ENCODE measurements at regions not wholly inside any gene's neighbourhood (a gene's known extent, or its start where the extent isn't known, plus 50 kb on each side); places are given as distances from the start of the nearest gene placed in this dataset.

- ATAC-seq (no peak), DNase-seq (no peak)
- intact Hi-C loops (cut with DNase I, micrococcal nuclease) = no loop called here
These were observed 110.0 kb upstream of the RPS23 start for GRCh38 chr5:82388181-82388580.

DNA sequence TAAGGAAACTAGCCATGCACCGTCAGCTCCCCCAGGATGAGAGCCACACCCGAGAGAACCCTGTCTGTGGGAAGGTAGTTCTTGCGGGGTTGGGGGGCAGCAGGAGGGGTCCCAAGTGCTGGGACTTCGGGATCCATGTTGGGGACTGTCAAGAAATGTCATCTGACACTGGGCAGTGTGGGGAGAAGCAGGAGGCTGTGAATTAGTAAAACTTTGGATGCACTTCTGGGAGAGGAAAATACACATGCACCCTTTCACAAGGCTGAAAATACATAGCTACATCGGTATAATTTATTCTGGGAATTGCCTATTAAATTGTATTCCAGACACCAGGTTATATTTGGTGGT lies 109.6 kb upstream of the RPS23 start:
- DNase-seq = no peak
- intact Hi-C loops (cut with DNase I, micrococcal nuclease) = no loop called here
- no peak for ATAC-seq

GRCh38 chr5:82387001-82387818 lies 109.1 kb upstream of the RPS23 start:
- ATAC-seq (peak; percentile 24), DNase-seq (no peak)
- intact Hi-C loops (cut with DNase I, micrococcal nuclease) = no loop called here

DNA sequence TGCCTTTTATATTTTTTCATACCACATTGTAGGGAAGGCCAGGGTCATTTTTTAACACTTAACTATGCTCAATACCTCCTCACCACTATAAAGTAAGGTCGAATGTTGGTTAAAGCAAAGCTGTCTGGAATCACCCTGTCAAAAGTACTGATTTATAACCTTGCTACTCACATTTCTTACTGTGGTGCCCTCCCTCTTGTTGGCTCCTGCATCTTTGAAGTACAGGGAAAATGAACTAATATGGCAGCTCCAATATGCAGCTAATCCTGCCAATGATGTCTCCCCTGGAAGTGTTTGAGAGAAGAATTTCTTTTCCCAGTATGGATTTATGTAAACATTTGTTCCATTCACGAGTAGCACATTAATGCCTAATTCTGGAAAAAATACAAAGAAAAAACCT lies 108.4 kb upstream of the RPS23 start:
- intact Hi-C loops (cut with DNase I, micrococcal nuclease) = no loop called here
- DNase-seq (no peak), ATAC-seq (no peak)

- DNase-seq (no peak), ATAC-seq (no peak)
- intact Hi-C loops (cut with DNase I, micrococcal nuclease) = no loop called here
These were observed 106.0 kb upstream of the RPS23 start for GRCh38 chr5:82384034-82384750.

GRCh38 chr5:82381591-82381990 lies 103.4 kb upstream of the RPS23 start:
- intact Hi-C loops (cut with DNase I, micrococcal nuclease) = no loop called here
- ATAC-seq (no peak), DNase-seq (no peak)

GRCh38 chr5:82376307-82376706 lies 98.2 kb upstream of the RPS23 start:
- intact Hi-C loops (cut with DNase I, micrococcal nuclease) = no loop called here
- no peak for ATAC-seq
- DNase-seq = no peak

DNA sequence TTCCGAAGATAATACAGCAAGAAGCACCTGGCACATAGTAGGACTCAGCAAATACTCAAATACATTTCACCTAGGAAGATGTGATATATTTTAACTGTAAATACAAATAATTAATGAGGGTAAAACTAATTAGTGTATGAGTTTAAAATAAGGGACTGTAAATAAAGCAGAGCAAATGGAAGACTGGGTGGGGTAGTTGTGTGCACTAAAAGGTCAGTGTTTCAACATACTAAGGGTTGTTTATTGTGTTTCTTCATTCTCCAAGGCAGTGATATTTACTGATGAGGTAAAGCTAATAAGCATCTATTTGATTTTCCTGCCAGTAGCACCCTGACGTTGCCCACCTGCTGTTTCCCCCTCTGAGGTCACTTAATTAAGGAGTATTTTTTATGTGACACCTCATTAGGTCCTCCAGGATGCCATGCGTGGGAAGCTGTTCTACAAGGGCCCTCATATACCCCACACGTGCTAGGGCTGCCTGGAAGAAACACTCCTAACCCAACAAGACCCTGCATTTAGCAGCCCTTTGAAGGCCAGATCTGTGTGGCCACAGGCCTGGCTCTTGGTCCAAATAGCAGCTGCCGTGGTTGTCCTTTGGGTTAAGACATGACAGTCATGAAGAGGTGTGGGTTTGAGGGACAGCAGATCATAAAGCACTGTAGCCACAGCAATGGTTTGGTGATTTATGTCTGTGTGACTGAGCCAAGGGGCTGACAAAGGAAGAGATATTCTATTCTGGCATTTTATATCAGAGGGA lies 97.5 kb upstream of the RPS23 start:
- DNase-seq = no peak
- intact Hi-C loops (cut with DNase I, micrococcal nuclease) = no loop called here
- ATAC-seq = no peak

DNA sequence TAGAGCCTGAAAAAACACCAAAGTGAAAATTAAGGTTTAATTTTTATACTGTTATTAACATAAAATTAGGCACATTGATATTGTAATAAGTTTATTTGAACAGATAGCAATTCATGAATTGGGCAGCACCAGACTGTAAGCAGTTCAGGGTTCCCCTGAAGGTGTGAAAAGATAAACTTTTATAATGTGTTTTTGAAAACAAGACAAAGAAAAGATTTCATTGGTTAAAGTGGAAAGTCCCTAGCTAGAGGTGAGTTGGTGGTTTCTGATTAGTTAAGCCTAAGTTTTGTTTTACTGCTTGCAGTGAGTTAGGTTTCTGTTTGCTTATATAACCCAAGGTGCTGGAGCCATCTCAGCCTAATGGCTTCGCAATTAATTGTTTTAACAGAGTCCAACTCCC lies 96.5 kb upstream of the RPS23 start:
- no peak for DNase-seq
- no peak for ATAC-seq
- intact Hi-C loops (cut with DNase I, micrococcal nuclease) = no loop called here

DNA sequence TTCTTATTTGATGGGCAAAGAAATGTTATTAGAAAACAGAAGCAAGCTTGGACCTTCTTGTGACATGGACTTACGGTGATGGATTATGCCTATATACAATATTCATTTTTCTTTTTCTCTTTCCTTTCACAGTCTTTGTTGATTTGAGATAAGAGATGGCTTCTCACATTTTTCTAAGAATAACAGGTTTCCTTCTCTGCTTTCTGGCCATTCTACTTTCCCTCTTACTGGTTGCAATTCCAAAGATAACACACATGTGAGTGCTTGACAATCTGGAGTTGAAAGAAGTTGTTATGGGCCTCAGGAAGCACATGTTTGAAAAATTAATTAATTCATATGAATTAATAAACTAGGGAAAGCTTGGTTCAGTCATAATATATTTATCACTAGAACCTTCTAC lies 89.8 kb upstream of the RPS23 start:
- no peak for ATAC-seq
- intact Hi-C loops (cut with DNase I, micrococcal nuclease) = no loop called here
- no peak for DNase-seq

DNA sequence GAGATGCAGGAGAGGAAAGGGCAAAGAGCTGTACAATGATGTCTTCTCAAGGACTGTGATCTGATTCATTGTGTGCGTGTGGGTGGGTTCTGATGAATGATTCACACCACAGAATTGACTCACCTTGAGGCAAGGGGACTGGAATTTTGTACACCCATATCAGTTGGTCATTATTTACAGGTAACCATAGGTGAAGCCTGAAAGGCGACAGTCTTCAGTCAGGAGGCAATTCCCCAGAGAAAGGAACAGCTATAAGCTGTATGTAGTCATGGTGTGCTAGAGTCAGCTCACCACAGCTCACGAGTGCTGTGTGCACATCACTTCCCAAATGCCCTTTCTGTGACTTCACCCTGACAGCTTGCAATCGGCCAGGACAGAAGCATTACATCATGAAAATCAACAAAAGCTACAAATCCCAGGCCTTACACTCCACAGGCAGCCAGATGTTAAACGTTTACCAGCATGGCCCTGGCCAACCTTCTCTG lies 87.6 kb upstream of the RPS23 start:
- intact Hi-C loops (cut with DNase I, micrococcal nuclease) = no loop called here
- ATAC-seq = no peak
- no peak for DNase-seq

GRCh38 chr5:82365026-82365425 lies 86.9 kb upstream of the RPS23 start:
- DNase-seq (no peak), ATAC-seq (no peak)
- intact Hi-C loops (cut with DNase I, micrococcal nuclease) = no loop called here

- intact Hi-C loops (cut with DNase I, micrococcal nuclease) = no loop called here
- DNase-seq (no peak), ATAC-seq (peak; percentile 71)
These were observed 86.3 kb upstream of the RPS23 start for GRCh38 chr5:82364497-82364896.

- no peak for ATAC-seq
- intact Hi-C loops (cut with DNase I, micrococcal nuclease) = no loop called here
- DNase-seq = no peak
These were observed 85.4 kb upstream of the RPS23 start for GRCh38 chr5:82363524-82363923.

DNA sequence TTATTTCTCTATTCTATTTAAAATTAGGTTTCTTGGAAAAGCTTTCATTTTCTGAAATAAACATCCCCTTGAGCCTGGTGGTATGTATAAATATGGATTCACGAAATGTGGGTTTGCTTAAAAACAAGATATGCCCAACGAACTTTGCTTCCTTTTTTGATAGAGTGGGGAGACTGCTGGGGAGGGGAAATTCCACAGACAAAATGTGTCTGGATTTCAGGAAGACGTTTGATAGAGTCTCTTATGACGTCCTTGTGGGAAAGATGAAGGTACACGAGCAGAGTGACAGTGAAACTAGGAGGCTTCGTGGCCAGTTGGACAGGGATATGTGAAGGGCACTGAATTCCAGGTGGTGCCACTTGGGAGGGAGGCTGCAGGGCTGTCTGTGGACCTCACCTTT lies 84.5 kb upstream of the RPS23 start:
- intact Hi-C loops (cut with DNase I, micrococcal nuclease) = no loop called here
- DNase-seq (no peak), ATAC-seq (no peak)

DNA sequence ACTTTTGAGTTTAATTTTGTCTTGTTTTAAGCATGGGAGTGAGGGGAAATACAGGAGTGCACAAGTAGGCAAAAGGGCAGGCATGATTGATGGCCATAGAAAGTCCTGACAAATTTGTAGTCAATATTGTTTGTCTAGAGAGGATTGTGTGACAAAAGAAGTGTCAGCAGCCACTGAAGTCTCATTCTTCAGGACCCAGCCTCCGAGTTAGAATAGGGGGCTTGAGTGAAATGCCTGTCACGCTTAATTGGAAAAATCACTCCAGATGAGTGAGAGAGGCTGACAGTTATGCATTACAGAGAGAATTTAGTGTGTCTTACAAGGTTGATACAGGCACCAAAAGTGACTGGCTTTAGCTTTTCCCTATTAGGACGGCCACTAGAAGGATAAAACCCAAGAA lies 81.9 kb upstream of the RPS23 start:
- intact Hi-C loops (cut with DNase I, micrococcal nuclease) = no loop called here
- no peak for ATAC-seq
- no peak for DNase-seq

GRCh38 chr5:82359272-82359671 lies 81.1 kb upstream of the RPS23 start:
- no peak for DNase-seq
- ATAC-seq = no peak
- intact Hi-C loops (cut with DNase I, micrococcal nuclease) = loop anchor here in 1 of 2 donors (10.0 kb wide), 2 partner anchors 286 to 426 kb away; no protein-coding TSS in a partner anchor

GRCh38 chr5:82358457-82358856 lies 80.3 kb upstream of the RPS23 start:
- ATAC-seq = no peak
- intact Hi-C loops (cut with DNase I, micrococcal nuclease) = loop anchor here in 1 of 2 donors (10.0 kb wide), 2 partner anchors 286 to 426 kb away; no protein-coding TSS in a partner anchor
- DNase-seq = no peak

- ATAC-seq (peak; percentile 97), DNase-seq (peak; percentile 41 to 77)
- intact Hi-C loops (cut with DNase I, micrococcal nuclease) = loop anchor here in 1 of 2 donors (10.0 kb wide), 2 partner anchors 288 to 428 kb away; no protein-coding TSS in a partner anchor
These were observed 78.9 kb upstream of the RPS23 start for GRCh38 chr5:82356808-82357671.
